HG03469 (cell line): ENCODE measurements at regions not wholly inside any gene's neighbourhood (a gene's known extent, or its start where the extent isn't known, plus 50 kb on each side); places are given as distances from the start of the nearest gene placed in this dataset.

Source experiments
- ATAC-seq: cut with Tn5 transposase; IDR thresholded peaks from one replicate; pipeline ENCODE4 v1.9.1; 2021; ENCODE audit warnings: mild to moderate bottlenecking, moderate library complexity, moderate number of reproducible peaks; ENCODE audit not compliant: unreplicated experiment

DNA sequence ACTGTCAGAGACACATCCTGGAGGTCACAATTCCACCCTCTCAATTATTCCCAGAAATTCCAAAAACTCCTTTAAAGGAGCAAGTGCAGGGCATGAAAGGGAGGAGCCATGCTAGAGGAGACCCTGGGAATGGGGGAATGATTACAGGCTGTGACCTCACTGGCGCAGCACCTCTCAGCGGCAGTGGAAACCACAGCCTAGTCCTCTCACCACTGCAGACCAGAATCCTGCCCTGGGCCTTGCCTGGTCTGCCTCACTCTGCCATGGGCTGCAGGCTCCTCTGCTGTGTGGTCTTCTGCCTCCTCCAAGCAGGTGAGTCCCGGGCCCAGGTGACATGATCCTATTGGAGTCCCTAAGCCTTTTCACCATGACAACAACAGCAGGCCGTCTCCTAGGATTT is 50.5 kb upstream of the PRSS58 start:
- ATAC-seq = no peak
